A204.1 (cell line): ENCODE measurements at regions not wholly inside any gene's neighbourhood (a gene's known extent, or its start where the extent isn't known, plus 50 kb on each side); places are given as distances from the start of the nearest gene placed in this dataset.

Experiments
- FAIRE-seq: peaks from 2 replicates; lab custom pipeline; 2012; peaks lifted over from hg19 to GRCh38; lab: Jason Lieb, UNC

GRCh38 chr18:72470391-72470790 is 73.8 kb downstream of the CBLN2 start:
- no peak for FAIRE-seq

DNA sequence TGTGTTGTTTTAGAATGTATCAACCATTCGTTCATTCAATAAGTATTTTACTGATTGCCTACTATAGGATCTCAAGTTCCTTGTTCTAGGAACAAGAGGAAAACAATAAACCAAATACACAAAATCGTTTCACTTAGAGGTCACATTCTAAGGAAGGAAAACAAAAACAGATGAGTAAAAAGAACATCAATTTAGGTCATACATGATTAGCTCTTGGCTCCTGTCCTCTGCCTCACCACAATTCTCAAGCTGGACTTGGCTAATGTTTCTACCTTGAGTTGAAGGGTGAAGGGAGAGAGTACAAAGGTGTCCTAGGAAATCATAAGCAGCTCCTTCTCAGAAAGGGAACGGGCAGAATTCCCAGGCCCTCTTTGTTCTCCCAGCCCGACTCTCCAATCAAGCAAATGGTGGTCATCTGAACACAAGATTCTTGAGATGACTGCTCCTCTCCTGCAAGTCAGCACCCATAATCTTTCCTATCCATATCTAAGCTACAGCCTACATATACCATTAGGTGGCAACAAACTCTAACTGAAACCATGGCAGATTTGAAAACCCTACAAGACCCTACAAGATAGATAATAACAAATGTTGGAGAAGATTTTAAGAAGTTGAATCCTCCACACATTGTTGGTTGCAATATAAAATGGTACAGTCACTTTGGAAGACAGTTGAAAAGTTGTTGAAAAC is 76.0 kb downstream of the CBLN2 start:
- FAIRE-seq: no peak

GRCh38 chr18:72460210-72460680 is 83.9 kb downstream of the CBLN2 start:
- no peak for FAIRE-seq

DNA sequence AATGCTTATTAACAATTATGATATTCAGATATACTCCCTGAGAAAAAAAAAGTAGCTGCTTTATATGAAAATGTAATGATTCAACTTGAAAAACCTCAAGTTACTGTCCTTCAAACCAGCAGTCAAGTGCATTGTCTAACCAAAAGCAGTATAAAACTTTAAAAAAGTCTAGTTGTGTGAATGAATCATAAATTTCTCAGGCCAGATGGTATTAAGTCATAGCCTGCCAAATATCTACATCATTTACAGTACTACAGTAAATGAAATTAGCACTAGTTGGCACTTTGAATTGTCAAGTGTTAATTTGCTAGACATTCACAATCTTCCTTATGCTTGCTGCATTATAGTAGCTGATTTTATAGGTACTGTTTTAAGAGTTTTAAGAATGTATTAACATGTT is 85.9 kb downstream of the CBLN2 start:
- no peak for FAIRE-seq

DNA sequence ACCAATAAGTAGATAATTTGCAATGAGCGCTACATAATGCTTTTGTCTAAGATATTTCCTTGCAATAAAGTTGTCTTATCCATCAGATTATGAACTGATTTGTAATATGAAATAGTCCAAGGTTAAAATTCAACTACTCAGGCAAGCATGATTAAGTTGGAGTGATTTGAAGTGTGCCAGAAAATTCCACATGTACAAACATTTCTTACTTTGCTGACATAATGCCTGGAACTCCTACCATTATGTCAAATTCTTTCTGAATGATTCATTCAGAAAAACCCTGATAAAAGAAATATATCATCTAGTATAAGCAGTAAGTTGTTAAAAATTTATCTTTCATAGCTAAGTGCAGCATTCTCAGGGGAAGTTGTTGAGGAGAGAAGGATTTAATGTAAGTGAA is 87.3 kb downstream of the CBLN2 start:
- no peak for FAIRE-seq

DNA sequence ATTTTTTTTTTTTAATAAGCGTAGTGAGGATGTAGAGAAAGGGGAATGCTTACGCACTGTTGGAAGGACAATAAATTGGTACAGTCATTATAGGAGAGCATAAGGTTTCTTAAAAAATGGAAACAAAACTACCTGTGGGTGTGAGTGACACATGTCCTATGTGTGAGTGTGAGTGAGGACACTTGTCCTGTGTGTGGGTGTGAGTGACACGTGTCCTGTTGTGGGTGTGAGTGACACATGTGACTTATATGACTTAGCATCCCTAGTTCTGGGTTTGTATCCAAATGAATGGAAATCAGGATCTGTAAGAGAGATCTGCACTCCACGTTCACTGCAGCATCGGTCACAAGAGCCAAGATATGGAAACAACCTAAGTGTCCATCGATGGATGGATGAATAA is 91.8 kb downstream of the CBLN2 start:
- no peak for FAIRE-seq

DNA sequence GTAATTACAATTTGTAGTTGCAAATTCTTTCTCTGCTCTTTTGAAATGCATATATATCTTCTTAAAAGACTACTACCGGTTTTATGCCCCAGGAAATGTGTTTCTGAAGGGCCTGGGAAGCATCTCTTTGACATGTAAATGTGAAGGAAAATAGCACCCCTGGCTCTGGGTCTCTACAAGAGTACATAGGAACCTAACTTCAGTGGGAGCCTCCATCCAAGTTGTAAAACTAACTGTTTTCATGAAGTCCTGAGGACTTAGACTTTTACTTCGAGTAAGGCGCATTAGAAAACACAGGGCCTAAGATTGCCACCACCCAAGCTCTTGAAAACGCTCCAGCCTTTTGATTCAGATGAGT is 99.4 kb downstream of the CBLN2 start:
- FAIRE-seq: no peak

DNA sequence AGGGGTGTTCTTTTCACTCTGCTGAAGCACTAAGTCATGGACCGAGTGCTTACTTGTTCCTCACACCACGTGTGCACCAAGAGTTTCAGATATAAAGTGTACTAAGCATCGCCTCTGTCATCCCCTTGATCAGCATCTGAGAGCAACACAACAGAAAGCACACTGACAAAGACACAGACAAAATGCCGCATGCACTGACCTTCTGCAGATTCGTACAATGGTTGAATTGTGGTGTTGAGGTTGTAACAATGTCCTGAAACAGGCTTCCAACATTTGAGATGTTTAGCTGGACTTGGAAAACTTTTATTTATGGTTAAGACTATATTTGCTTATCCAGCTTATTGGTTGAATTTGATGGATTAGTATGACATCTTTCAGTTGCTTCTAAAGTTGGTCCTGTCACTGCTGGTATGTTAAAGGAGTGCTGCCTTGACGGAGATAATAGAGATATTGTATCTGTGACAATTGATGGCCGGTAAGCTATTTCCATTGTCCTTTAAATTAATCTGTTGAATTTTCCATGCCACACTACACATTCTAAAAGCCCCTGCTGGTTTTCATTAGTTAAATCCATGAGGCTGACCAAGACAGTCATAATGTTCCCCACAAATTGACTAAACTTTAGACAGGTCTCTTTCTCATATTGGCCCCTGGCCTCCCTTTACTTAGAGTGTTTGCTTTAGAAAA is 99.9 kb downstream of the CBLN2 start:
- FAIRE-seq: no peak

DNA sequence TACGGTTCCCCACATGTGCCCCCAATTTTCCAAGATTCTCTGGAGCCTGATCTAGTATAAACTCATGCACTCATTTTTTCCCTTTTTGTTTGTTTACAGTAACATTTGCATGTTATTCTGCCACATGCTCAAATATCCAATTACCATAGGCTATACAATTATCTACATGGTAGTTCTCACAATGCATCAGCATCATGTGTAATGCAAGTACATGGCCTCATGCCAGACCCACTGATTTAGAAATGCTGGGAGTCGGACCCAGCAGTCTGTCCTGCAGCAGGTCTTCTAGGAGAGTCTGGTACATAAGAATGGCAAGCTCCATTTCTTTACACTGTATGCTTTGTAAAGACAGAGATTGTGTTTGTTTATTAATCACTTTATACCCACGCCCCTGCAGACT is 107.7 kb downstream of the CBLN2 start:
- FAIRE-seq: no peak

DNA sequence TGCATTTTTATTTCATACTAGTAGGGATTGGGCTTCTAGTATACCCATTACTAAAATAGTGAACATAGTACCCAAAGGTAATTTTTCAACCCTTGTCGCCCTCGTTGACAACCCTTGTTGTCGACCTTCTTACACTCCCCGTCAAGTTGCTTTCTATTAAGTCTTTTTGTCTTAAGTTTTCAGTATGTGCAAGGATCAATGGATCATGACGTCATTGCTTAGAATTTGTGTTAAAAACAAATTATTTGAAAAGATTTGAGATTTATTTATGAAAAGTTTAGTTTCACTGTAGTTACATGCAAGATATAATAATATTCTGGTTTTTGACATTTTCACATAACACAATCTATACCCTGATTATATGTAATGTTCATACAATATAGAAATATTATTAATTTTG is 110.4 kb downstream of the CBLN2 start:
- FAIRE-seq: peak; percentile 11

- no peak for FAIRE-seq
These were observed 116.4 kb downstream of the CBLN2 start for GRCh38 chr18:72427721-72428120.

GRCh38 chr18:72419914-72420313 is 124.2 kb downstream of the CBLN2 start:
- FAIRE-seq: no peak

DNA sequence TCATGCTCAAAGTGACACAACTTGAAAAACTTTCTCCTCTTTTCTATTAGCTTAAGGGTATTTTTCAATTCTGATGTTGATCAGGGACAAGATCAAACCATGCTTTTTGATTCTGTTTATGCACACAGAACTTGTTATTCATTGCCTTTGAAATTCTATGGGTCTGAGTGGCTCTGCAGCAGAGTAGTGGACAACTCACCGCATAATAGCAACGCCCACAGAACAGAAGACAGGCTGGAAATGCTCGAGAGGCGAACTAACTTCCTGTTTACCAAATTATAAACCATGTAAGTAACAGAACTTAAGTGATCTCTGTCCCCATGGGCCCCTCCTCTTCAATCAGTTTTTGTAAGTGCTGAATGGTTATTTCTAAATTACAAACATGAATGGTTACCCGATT is 131.2 kb downstream of the CBLN2 start:
- no peak for FAIRE-seq

- no peak for FAIRE-seq
These were observed 132.9 kb downstream of the CBLN2 start for GRCh38 chr18:72411261-72411660.

GRCh38 chr18:72410399-72410798 is 133.7 kb downstream of the CBLN2 start:
- no peak for FAIRE-seq

DNA sequence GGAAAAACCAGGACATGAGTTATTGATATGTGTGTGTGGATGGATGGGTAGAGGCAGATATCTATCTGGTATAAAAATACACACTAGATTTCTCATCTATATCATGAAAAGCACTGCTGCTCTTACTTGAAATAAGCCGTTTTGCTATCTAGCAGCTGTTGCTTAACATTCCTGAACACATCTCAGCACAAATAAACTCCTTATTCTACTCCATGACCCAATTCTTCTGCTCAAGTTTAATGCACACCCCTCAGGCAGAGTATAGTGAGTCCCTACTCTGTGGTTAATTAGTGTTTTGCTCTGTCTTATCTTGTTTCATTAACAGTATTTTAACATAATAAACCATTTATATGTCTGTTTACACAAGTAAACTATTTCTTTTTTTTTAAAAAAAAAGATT is 134.2 kb downstream of the CBLN2 start:
- FAIRE-seq: no peak

GRCh38 chr18:72407048-72407447 is 137.1 kb downstream of the CBLN2 start:
- FAIRE-seq: no peak

- no peak for FAIRE-seq
These were observed 152.2 kb downstream of the CBLN2 start for GRCh38 chr18:72391951-72392350.

DNA sequence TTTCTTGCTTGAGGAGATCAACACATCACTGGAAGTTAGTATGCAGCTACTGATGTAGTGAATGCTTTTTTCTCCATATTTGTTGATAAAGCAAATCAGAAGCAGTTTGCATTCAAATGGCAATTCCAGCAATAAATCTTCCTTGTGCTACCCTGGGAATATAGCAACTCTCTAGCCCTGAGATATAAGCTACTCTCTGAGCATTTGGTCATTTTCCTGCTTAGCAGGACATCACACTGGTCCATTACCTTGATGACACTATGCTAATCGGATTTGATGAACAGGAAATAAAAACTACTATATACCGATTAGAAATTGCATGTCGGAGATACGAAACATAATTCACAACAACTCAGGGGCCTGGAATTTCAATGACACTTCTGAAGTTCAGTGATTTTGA is 152.7 kb downstream of the CBLN2 start:
- no peak for FAIRE-seq

DNA sequence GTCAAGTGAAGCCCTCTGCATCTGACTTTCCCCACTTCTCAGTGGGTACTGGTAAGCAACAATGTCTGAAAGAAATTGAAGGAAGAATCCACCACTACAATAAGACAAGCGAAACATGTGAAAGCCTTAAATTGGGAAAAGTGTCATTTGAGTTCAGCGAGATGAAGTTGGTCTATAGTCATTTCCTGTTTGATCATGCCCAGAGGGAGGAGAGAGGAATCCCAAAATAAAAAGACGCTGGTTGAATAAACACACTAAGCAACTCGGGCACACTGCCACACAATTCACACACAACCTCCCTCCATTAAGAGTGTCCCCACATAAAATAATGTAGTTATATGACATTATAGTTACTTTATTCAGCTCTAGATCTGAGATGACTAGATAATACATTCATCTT is 166.1 kb downstream of the CBLN2 start:
- FAIRE-seq: no peak

- no peak for FAIRE-seq
These were observed 167.9 kb downstream of the CBLN2 start for GRCh38 chr18:72376256-72376655.

DNA sequence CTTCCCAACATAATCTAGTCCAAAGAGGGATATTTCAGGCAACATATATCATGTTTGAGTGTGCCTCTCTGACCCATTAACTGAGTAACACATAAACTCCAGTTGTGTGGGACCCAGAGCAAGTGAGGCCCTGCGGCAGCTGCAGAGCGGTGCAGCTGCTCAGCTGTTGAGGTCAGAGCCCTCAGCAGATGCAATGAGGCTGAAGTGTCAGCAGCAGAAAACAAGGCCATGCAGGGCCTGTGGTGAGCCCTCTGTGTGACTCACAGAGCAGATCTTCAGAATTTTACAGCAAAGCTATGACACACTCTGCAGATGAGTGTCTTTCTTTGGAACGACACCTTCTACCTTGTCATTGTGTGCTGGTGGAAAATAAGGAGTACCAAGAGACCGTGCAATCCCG is 168.5 kb downstream of the CBLN2 start:
- FAIRE-seq: no peak

- no peak for FAIRE-seq
These were observed 172.1 kb downstream of the CBLN2 start for GRCh38 chr18:72372076-72372475.

GRCh38 chr18:72368308-72368707 is 175.8 kb downstream of the CBLN2 start:
- FAIRE-seq: no peak
